HepG2 (cell line): ENCODE measurements at regions not wholly inside any gene's neighbourhood (a gene's known extent, or its start where the extent isn't known, plus 50 kb on each side); places are given as distances from the start of the nearest gene placed in this dataset.

Experiments
- ATAC-seq: fragments of 200-7000 bp; cut with Tn5 transposase; 3 replicates; pipeline ENCODE4 v1.9.1; 2020; ENCODE audit warnings: mild to moderate bottlenecking, moderate library complexity
- BruUV-seq: library from RNA; stranded (reverse); fragments of 400-500 nt; replicated peaks from 2 replicates; lab custom pipeline; 2021; lab: Mats Ljungman, UMichigan
- CTCF ChIA-PET: fragments of 300-600 bp; formaldehyde crosslinking; extraction: SDS; loops from one replicate; lab custom pipeline; 2021; ENCODE audit warnings: low total read pairs, inconsistent platforms, low intra/inter-chr PET ratio; lab: Yijun Ruan, JAX
- POLR2A ChIA-PET: fragments of 350-600 bp; sonication (Branson Sonifier 250); formaldehyde crosslinking; loops from one replicate; lab custom pipeline; 2020; ENCODE audit warnings: antibody characterized with exemption, inconsistent platforms; lab: Yijun Ruan, JAX
- DNase-seq: peaks from one replicate; pipeline ENCODE4 v3.0.0-alpha.2; 2015; ENCODE audit warnings: low spot score
- FAIRE-seq: peaks from 3 replicates; lab custom pipeline; 2011; peaks lifted over from hg19 to GRCh38; lab: Jason Lieb, UNC
- H2AFZ ChIP-seq: one replicate; pipeline ENCODE4 v1.6.1; 2011; ENCODE audit warnings: low read length, inconsistent platforms
- H3K27ac ChIP-seq: fragments of 300-600 bp; 3 replicates; pipeline ENCODE4 v1.8.0; 2011; ENCODE audit warnings: mixed run types, mild to moderate bottlenecking, mixed read lengths, low read length, inconsistent platforms; ENCODE audit not compliant: insufficient read depth; ENCODE audit errors: extremely low read length
- H3K27me3 ChIP-seq, 2 experiments: fragments of 200-600 bp in 1 of 2; 2 replicates in 1 of 2; 3 replicates in 1 of 2; pipeline versions ENCODE4 v1.6.0 to v1.8.0; 2011; ENCODE audit warnings: low read length in 2 of 2, mild to moderate bottlenecking in 2 of 2, moderate library complexity in 2 of 2, inconsistent platforms in 1 of 2; ENCODE audit not compliant: insufficient read depth in 2 of 2, control insufficient read depth in 1 of 2
- H3K36me3 ChIP-seq, 2 experiments: fragments of 200-600 bp in 1 of 2; replicated peaks in 1 of 2; 2 replicates in 1 of 2; 3 replicates in 1 of 2; pipeline versions ENCODE4 v1.5.1 to v1.8.0; 2011; ENCODE audit warnings: low read length in 2 of 2, inconsistent platforms in 1 of 2; ENCODE audit not compliant: insufficient read depth in 2 of 2, control insufficient read depth in 1 of 2
- H3K4me1 ChIP-seq: 2 replicates; pipeline ENCODE4 v1.5.1; 2012; ENCODE audit warnings: low read length, inconsistent platforms; ENCODE audit not compliant: insufficient read depth
- H3K4me2 ChIP-seq: 2 replicates; pipeline ENCODE4 v1.6.0; 2011; ENCODE audit warnings: low read depth, low read length, inconsistent platforms
- H3K4me3 ChIP-seq, 3 experiments: fragments of 200-600 bp in 1 of 3; sonication (generic), shearing (Covaris generic) in 1 of 3; replicated peaks in 1 of 3; 2 replicates each; pipeline ENCODE4 v1.5.1; 2011 to 2016; ENCODE audit warnings: low read length in 3 of 3, inconsistent platforms in 2 of 3, low read depth in 2 of 3, mild to moderate bottlenecking in 2 of 3, control low read depth in 1 of 3, mixed read lengths in 1 of 3; ENCODE audit not compliant: insufficient read depth in 1 of 3
- H3K79me2 ChIP-seq: one replicate; pipeline ENCODE4 v1.6.1; 2011; ENCODE audit warnings: low read length, inconsistent platforms; ENCODE audit not compliant: insufficient read depth
- H3K9ac ChIP-seq: 2 replicates; pipeline ENCODE4 v1.6.0; 2011; ENCODE audit warnings: mild to moderate bottlenecking, low read depth, low read length, inconsistent platforms; ENCODE audit not compliant: insufficient read depth
- H3K9me3 ChIP-seq: 2 replicates; pipeline ENCODE4 v1.5.1; 2012; ENCODE audit warnings: mild to moderate bottlenecking, low read length
- H4K20me1 ChIP-seq: 2 replicates; pipeline ENCODE4 v1.6.0; 2011; ENCODE audit warnings: inconsistent platforms, mild to moderate bottlenecking, low read length, moderate library complexity; ENCODE audit not compliant: insufficient read depth
- ISL2 ChIP-seq: sonication (generic); formaldehyde crosslinking; IDR thresholded peaks from 2 replicates; pipeline ENCODE4 v1.5.0; 2020; ENCODE audit warnings: missing genetic modification reagents
- KDM4B ChIP-seq: sonication (generic); formaldehyde crosslinking; IDR thresholded peaks from 2 replicates; pipeline ENCODE4 v1.4.0; 2020; ENCODE audit warnings: missing genetic modification reagents
- MXI1 ChIP-seq: IDR thresholded peaks from 3 replicates; pipeline ENCODE4 v1.6.1; 2012; ENCODE audit warnings: low read depth, low read length, inconsistent platforms, borderline replicate concordance
- NRL ChIP-seq: sonication (generic); formaldehyde crosslinking; IDR thresholded peaks from 2 replicates; pipeline ENCODE4 v1.5.0; 2020; ENCODE audit warnings: missing genetic modification reagents, mild to moderate bottlenecking, moderate library complexity, borderline replicate concordance
- SMYD3 ChIP-seq: sonication (generic); formaldehyde crosslinking; IDR thresholded peaks from 2 replicates; pipeline ENCODE4 v1.8.1; 2023; ENCODE audit warnings: mild to moderate bottlenecking, missing genetic modification reagents
- SRSF9 ChIP-seq: fragments of 200-400 bp; formaldehyde crosslinking; IDR thresholded peaks from 2 replicates; pipeline ENCODE4 v1.6.1; 2018; ENCODE audit warnings: borderline replicate concordance, mild to moderate bottlenecking, low read depth, low read length; ENCODE audit not compliant: insufficient read depth, poor library complexity, severe bottlenecking
- TSC22D2 ChIP-seq: sonication (generic); formaldehyde crosslinking; IDR thresholded peaks from 2 replicates; pipeline ENCODE4 v1.5.1; 2020; ENCODE audit warnings: missing genetic modification reagents, mild to moderate bottlenecking, borderline replicate concordance
- ZNF317 ChIP-seq: sonication (generic); formaldehyde crosslinking; IDR thresholded peaks from 2 replicates; pipeline ENCODE4 v1.5.0; 2020; ENCODE audit warnings: mild to moderate bottlenecking, missing genetic modification reagents
- ZNF44 ChIP-seq: sonication (generic); formaldehyde crosslinking; IDR thresholded peaks from 2 replicates; pipeline ENCODE4 v1.5.1; 2020; ENCODE audit warnings: mild to moderate bottlenecking, missing genetic modification reagents
- WGBS: methylation state at CpG from one replicate; pipeline ENCODE4 v1.1.6; 2017; ENCODE audit warnings: low lambda C conversion rate; 5-methylcytosine and 5-hydroxymethylcytosine counted together
- in situ Hi-C: cut with HindIII; loops from 2 replicates; pipeline ENCODE4 v1.10.0; 2017; ENCODE audit warnings: low pct_unique_long_range_greater_than_20kb; ENCODE audit not compliant: extremely low pct_ligation_motif_present
- intact Hi-C: fragments of 100-400 bp; cut with micrococcal nuclease; formaldehyde crosslinking; loops from one replicate; pipeline ENCODE4 v1.10.0; 2022; ENCODE audit not compliant: unreplicated experiment
- TF ChIP-seq, protein P1 (sequence below): sonication (generic); formaldehyde crosslinking; IDR thresholded peaks from 2 replicates; pipeline ENCODE4 v1.4.0; 2020; ENCODE audit warnings: mild to moderate bottlenecking, missing genetic modification reagents
- TF ChIP-seq, protein P2 (sequence below): sonication (generic); formaldehyde crosslinking; IDR thresholded peaks from 2 replicates; pipeline ENCODE4 v1.8.0; 2022; ENCODE audit warnings: mild to moderate bottlenecking, missing genetic modification reagents; ENCODE audit not compliant: insufficient replicate concordance
- TF ChIP-seq, protein P3 (sequence below): sonication (generic); formaldehyde crosslinking; IDR thresholded peaks from 2 replicates; pipeline ENCODE4 v1.4.0; 2020; ENCODE audit warnings: mild to moderate bottlenecking, missing genetic modification reagents
- TF ChIP-seq, protein P4 (sequence below): sonication (generic); formaldehyde crosslinking; IDR thresholded peaks from 2 replicates; pipeline ENCODE4 v1.4.0; 2020; ENCODE audit warnings: mild to moderate bottlenecking, low read depth, missing genetic modification reagents

DNA sequence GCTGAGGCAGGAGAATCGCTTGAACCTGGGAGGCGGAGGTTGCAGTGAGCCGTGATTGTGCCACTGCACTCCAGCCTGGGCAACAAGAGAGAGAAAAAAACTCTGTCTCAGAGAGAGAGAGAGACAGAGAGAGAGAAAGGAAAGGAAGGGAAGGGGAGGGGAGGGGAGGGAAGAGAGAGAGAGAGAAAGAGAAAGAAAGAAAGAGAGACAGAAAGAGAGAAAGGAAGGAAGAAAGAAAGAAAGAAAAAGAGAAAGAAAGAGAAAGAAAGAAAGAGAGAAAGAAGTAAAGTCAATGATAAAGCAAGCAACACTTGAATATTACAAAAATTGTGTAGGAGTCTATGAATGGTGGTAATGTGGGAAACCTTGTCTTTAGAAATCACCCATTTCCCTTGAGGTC is 133.6 kb upstream of the MSX2 start:
- WGBS, result 62% methylated on average over 3 of the region's 3 CpGs
- in situ Hi-C loops (no loop called here), intact Hi-C loops (no loop called here)
- H4K20me1 ChIP-seq, result no peaks in the 10 kb centered on the region
- no peaks in the 10 kb centered on the region for H3K27me3 ChIP-seq
- ATAC-seq (no peak), FAIRE-seq (no peak), DNase-seq (no peak)
- H2AFZ ChIP-seq, result no peak overlapping the region
- H3K4me3 ChIP-seq, result no peak overlapping the region
- no TSS peak for BruUV-seq
- H3K27ac ChIP-seq, result no peak overlapping the region
- H3K9me3 ChIP-seq, result no peaks in the 10 kb centered on the region
- no peaks in the 10 kb centered on the region for H3K4me1 ChIP-seq
- POLR2A ChIA-PET, result no interaction called here
- no peak overlapping the region for H3K9ac ChIP-seq
- H3K79me2 ChIP-seq, result no peaks in the 10 kb centered on the region
- no peak overlapping the region for H3K4me2 ChIP-seq
- TF ChIP-seq NRL (CRISPR knock-in tag), result no peak
- TF ChIP-seq ZNF317 (CRISPR knock-in tag), result no peak
- TF ChIP-seq KDM4B, result no peak
- no peak for TF ChIP-seq MXI1
- TF ChIP-seq, protein P1, sequence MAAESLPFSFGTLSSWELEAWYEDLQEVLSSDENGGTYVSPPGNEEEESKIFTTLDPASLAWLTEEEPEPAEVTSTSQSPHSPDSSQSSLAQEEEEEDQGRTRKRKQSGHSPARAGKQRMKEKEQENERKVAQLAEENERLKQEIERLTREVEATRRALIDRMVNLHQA (CRISPR knock-in tag), result no peak
- no peak for TF ChIP-seq ZNF44 (CRISPR knock-in tag)
- TF ChIP-seq, protein P2, sequence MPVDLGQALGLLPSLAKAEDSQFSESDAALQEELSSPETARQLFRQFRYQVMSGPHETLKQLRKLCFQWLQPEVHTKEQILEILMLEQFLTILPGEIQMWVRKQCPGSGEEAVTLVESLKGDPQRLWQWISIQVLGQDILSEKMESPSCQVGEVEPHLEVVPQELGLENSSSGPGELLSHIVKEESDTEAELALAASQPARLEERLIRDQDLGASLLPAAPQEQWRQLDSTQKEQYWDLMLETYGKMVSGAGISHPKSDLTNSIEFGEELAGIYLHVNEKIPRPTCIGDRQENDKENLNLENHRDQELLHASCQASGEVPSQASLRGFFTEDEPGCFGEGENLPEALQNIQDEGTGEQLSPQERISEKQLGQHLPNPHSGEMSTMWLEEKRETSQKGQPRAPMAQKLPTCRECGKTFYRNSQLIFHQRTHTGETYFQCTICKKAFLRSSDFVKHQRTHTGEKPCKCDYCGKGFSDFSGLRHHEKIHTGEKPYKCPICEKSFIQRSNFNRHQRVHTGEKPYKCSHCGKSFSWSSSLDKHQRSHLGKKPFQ, result no peak
- no peak for TF ChIP-seq ISL2 (CRISPR knock-in tag)
- no peak for TF ChIP-seq SRSF9
- TF ChIP-seq, protein P3, sequence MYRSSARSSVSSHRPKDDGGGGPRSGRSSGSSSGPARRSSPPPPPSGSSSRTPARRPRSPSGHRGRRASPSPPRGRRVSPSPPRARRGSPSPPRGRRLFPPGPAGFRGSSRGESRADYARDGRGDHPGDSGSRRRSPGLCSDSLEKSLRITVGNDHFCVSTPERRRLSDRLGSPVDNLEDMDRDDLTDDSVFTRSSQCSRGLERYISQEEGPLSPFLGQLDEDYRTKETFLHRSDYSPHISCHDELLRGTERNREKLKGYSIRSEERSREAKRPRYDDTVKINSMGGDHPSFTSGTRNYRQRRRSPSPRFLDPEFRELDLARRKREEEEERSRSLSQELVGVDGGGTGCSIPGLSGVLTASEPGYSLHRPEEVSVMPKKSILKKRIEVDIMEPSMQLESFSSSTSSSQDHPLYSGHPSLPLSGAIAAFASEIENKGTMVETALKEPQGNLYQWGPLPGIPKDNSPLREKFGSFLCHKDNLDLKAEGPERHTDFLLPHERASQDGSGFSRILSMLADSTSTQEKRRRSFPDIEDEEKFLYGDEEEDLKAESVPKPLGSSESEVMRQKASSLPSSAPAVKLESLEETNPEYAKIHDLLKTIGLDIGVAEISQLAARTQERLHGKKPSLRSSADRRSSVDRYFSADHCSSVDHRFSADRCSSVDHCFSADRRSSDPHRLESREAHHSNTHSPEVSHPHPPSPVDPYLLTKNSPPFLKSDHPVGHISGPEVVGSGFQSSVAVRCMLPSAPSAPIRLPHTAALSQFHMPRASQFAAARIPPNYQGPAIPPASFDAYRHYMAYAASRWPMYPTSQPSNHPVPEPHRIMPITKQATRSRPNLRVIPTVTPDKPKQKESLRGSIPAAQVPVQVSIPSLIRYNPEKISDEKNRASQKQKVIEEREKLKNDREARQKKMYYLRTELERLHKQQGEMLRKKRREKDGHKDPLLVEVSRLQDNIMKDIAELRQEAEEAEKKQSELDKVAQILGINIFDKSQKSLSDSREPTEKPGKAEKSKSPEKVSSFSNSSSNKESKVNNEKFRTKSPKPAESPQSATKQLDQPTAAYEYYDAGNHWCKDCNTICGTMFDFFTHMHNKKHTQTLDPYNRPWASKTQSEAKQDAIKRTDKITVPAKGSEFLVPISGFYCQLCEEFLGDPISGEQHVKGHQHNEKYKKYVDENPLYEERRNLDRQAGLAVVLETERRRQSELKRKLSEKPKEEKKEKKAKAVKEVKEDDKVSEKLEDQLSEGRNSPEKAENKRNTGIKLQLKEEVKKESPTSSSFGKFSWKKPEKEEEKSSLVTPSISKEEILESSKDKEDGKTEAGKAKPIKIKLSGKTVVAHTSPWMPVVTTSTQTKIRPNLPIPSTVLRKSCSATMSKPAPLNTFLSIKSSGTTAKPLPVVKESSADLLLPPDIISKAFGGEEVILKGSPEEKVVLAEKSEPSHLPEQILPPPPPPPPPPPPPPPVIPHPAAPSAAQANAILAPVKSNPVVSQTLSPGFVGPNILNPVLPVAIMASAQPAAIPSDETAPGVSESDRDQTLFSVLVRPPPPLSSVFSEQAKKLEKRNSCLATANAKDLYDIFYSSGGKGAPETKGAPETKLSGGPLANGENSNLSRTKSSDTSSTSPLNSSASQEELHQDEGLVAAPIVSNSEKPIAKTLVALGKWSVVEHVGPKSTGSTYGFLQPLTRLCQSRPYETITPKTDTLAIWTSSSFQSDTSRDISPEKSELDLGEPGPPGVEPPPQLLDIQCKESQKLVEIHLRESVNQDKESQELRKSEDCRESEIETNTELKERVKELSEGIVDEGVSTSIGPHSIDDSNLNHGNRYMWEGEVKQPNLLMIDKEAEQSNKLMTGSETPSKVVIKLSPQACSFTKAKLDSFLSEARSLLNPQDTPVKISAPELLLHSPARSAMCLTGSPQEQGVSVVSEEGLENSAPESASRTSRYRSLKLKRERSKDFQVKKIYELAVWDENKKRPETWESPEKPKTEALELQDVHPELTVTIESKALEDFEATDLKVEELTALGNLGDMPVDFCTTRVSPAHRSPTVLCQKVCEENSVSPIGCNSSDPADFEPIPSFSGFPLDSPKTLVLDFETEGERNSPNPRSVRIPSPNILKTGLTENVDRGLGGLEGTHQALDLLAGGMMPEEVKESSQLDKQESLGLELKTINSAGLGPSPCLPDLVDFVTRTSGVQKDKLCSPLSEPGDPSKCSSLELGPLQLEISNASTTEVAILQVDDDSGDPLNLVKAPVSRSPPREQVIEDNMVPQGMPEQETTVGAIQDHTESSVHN, result no peak
- TF ChIP-seq, protein P4, sequence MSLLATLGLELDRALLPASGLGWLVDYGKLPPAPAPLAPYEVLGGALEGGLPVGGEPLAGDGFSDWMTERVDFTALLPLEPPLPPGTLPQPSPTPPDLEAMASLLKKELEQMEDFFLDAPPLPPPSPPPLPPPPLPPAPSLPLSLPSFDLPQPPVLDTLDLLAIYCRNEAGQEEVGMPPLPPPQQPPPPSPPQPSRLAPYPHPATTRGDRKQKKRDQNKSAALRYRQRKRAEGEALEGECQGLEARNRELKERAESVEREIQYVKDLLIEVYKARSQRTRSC (CRISPR knock-in tag), result no peak
- TF ChIP-seq SMYD3 (CRISPR knock-in tag), result no peak
- no peak for TF ChIP-seq TSC22D2 (CRISPR knock-in tag)
- H3K36me3 ChIP-seq, result no peaks in the 10 kb centered on the region
- CTCF ChIA-PET, result no interaction called here
